Astrocyte (in vitro differentiated cells and primary cell): ENCODE measurements at regions not wholly inside any gene's neighbourhood (a gene's known extent, or its start where the extent isn't known, plus 50 kb on each side); places are given as distances from the start of the nearest gene placed in this dataset.

ENCODE experiments used
- DNase-seq: peaks from one replicate; pipeline ENCODE4 v3.0.0-alpha.2; 2010; ENCODE audit warnings: low read depth
- FAIRE-seq: peaks from 2 replicates; lab custom pipeline; 2011; peaks lifted over from hg19 to GRCh38; lab: Jason Lieb, UNC
- H2AFZ ChIP-seq: 2 replicates; pipeline ENCODE4 v1.6.0; 2012; ENCODE audit warnings: low read depth, low read length, inconsistent platforms
- H3K27ac ChIP-seq: 2 replicates; pipeline ENCODE4 v1.5.1; 2011; ENCODE audit warnings: low read depth, low read length, inconsistent platforms
- H3K27me3 ChIP-seq: 2 replicates; pipeline ENCODE4 v1.6.0; 2011; ENCODE audit warnings: low read length, inconsistent platforms; ENCODE audit not compliant: insufficient read depth
- H3K36me3 ChIP-seq: 2 replicates; pipeline ENCODE4 v1.5.1; 2011; ENCODE audit warnings: low read length, inconsistent platforms; ENCODE audit not compliant: insufficient read depth
- H3K4me1 ChIP-seq: 2 replicates; pipeline ENCODE4 v1.5.1; 2011; ENCODE audit warnings: low read length, inconsistent platforms; ENCODE audit not compliant: insufficient read depth
- H3K4me2 ChIP-seq: 2 replicates; pipeline ENCODE4 v1.6.0; 2012; ENCODE audit warnings: low read length, inconsistent platforms
- H3K4me3 ChIP-seq: 2 replicates; pipeline ENCODE4 v1.5.1; 2011; ENCODE audit warnings: low read depth, mild to moderate bottlenecking, low read length, inconsistent platforms; ENCODE audit not compliant: insufficient read depth
- H3K79me2 ChIP-seq: 2 replicates; pipeline ENCODE4 v1.6.0; 2012; ENCODE audit warnings: mild to moderate bottlenecking, low read length, inconsistent platforms; ENCODE audit not compliant: insufficient read depth
- H3K9ac ChIP-seq: 2 replicates; pipeline ENCODE4 v1.6.0; 2012; ENCODE audit warnings: mild to moderate bottlenecking, low read length, inconsistent platforms
- H3K9me3 ChIP-seq: 2 replicates; pipeline ENCODE4 v1.5.1; 2012; ENCODE audit warnings: low read depth, mild to moderate bottlenecking, low read length, inconsistent platforms; ENCODE audit not compliant: insufficient read depth
- H4K20me1 ChIP-seq: 2 replicates; pipeline ENCODE4 v1.6.0; 2012; ENCODE audit warnings: low read length, inconsistent platforms; ENCODE audit not compliant: insufficient read depth
- H3K27ac Mint-ChIP-seq: one replicate; pipeline ENCODE4 v1.8.0; 2021; ENCODE audit warnings: mild to moderate bottlenecking, mixed read lengths; ENCODE audit not compliant: unreplicated experiment
- H3K27me3 Mint-ChIP-seq: one replicate; pipeline ENCODE4 v1.8.0; 2021; ENCODE audit warnings: low read depth, mixed read lengths; ENCODE audit not compliant: unreplicated experiment
- H3K36me3 Mint-ChIP-seq: one replicate; pipeline ENCODE4 v1.8.0; 2021; ENCODE audit warnings: low read depth, mixed read lengths; ENCODE audit not compliant: unreplicated experiment
- H3K4me1 Mint-ChIP-seq: one replicate; pipeline ENCODE4 v1.8.0; 2021; ENCODE audit warnings: low read depth, mixed read lengths; ENCODE audit not compliant: unreplicated experiment
- H3K4me3 Mint-ChIP-seq: one replicate; pipeline ENCODE4 v1.8.0; 2021; ENCODE audit warnings: mild to moderate bottlenecking, moderate library complexity, mixed read lengths; ENCODE audit not compliant: unreplicated experiment
- H3K9me3 Mint-ChIP-seq: one replicate; pipeline ENCODE4 v1.8.0; 2021; ENCODE audit warnings: mild to moderate bottlenecking, mixed read lengths; ENCODE audit not compliant: unreplicated experiment
- EZH2 ChIP-seq: IDR thresholded peaks from 2 replicates; pipeline ENCODE4 v1.6.1; 2012; ENCODE audit warnings: mild to moderate bottlenecking, low read length, inconsistent platforms; ENCODE audit not compliant: insufficient read depth
- TF ChIP-seq, protein P1 (sequence below): IDR thresholded peaks from 2 replicates; pipeline ENCODE4 v1.5.1; 2011; ENCODE audit warnings: low read depth, mild to moderate bottlenecking, inconsistent platforms, low read length, moderate library complexity; ENCODE audit not compliant: insufficient read depth

DNA sequence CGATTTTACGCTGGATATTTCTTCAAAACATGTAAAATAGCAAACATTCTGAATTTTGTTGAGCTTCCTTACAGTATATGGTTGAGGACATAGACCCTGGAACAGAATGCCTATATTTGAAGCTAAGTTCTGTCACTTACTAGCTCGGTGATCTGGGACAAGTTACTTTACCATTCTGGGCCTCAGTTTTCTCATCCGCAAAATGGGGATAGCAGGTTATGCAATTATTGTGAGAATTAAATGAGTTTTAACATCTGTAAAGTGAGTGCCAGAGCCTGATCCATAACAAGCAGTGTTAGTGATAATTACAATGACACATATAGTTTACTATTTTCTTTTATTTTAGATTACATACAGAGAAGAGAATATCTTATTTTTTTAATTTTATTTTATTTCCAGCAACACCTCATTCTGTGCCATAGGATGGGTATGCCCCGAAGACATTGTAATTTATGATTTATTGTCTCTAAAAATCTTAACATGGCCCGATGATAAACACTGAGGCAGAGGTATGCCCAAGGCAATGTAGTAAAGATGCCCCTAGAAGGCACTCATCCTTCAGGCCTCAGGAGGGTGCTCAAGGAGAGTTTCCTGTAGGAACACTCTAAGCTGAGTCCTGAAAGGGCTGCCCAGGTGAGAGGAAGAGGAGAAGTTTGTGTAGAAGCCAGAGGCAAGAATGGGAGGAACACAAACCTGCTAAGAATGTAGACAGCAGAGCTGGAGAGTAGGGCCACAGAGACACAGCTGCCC lies 250.9 kb downstream of the BCL11A start:
- TF ChIP-seq, protein P1, sequence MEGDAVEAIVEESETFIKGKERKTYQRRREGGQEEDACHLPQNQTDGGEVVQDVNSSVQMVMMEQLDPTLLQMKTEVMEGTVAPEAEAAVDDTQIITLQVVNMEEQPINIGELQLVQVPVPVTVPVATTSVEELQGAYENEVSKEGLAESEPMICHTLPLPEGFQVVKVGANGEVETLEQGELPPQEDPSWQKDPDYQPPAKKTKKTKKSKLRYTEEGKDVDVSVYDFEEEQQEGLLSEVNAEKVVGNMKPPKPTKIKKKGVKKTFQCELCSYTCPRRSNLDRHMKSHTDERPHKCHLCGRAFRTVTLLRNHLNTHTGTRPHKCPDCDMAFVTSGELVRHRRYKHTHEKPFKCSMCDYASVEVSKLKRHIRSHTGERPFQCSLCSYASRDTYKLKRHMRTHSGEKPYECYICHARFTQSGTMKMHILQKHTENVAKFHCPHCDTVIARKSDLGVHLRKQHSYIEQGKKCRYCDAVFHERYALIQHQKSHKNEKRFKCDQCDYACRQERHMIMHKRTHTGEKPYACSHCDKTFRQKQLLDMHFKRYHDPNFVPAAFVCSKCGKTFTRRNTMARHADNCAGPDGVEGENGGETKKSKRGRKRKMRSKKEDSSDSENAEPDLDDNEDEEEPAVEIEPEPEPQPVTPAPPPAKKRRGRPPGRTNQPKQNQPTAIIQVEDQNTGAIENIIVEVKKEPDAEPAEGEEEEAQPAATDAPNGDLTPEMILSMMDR = no peak
- no peak for TF ChIP-seq EZH2
- no peak for DNase-seq
- no peaks in the 10 kb centered on the region for H3K9me3 Mint-ChIP-seq
- H3K9ac ChIP-seq = no peak overlapping the region
- H3K27ac ChIP-seq = no peak overlapping the region
- H3K27me3 ChIP-seq = no peaks in the 10 kb centered on the region
- H3K4me3 ChIP-seq = no peak overlapping the region
- H3K36me3 Mint-ChIP-seq = no peaks in the 10 kb centered on the region
- no peak for FAIRE-seq
- no peaks in the 10 kb centered on the region for H3K36me3 ChIP-seq
- H3K4me2 ChIP-seq = no peak overlapping the region
- no peaks in the 10 kb centered on the region for H3K79me2 ChIP-seq
- no peaks in the 10 kb centered on the region for H3K4me1 Mint-ChIP-seq
- H3K4me1 ChIP-seq = no peaks in the 10 kb centered on the region
- no peak overlapping the region for H2AFZ ChIP-seq
- peaks cover 23% of the 10 kb centered on the region for H3K27me3 Mint-ChIP-seq
- no peaks in the 10 kb centered on the region for H3K9me3 ChIP-seq
- no peak overlapping the region for H3K27ac Mint-ChIP-seq
- no peaks in the 10 kb centered on the region for H4K20me1 ChIP-seq
- no peak overlapping the region for H3K4me3 Mint-ChIP-seq

DNA sequence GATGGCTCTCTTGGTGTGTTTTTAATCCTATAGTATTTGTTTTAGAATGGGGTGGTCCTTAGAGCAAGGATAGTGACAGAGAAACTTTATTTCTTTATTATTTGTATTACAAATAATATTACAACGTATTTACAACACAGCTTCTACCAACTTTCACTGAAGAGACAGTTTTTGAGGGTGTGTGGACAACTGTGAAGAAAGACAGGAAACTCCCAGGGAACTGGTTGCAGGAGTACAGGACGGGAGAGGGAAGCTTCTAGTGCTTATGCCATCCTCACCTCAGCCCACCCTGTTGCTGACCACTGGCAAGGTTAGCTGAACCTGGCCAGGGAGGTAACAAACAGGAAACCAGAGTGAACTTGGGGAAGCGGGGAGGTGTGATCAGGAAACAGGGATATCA lies 251.7 kb downstream of the BCL11A start:
- Histone ChIP-seq H3K4me1 (no peaks in the 10 kb centered on the region), H3K27ac (no peak overlapping the region), H3K4me2 (no peak overlapping the region), H3K9me3 (no peaks in the 10 kb centered on the region), H3K4me3 (no peak overlapping the region), H4K20me1 (no peaks in the 10 kb centered on the region), H3K36me3 (no peaks in the 10 kb centered on the region), H2AFZ (no peak overlapping the region), H3K9ac (no peak overlapping the region), H3K79me2 (no peaks in the 10 kb centered on the region), H3K27me3 (no peaks in the 10 kb centered on the region)
- FAIRE-seq (no peak), DNase-seq (no peak)
- Mint-ChIP-seq H3K4me1 (no peaks in the 10 kb centered on the region), H3K27ac (no peak overlapping the region), H3K9me3 (no peaks in the 10 kb centered on the region), H3K36me3 (no peaks in the 10 kb centered on the region), H3K27me3 (peaks cover 19% of the 10 kb centered on the region), H3K4me3 (no peak overlapping the region)
- TF ChIP-seq, protein P1 = no peak
- TF ChIP-seq EZH2 = no peak

DNA sequence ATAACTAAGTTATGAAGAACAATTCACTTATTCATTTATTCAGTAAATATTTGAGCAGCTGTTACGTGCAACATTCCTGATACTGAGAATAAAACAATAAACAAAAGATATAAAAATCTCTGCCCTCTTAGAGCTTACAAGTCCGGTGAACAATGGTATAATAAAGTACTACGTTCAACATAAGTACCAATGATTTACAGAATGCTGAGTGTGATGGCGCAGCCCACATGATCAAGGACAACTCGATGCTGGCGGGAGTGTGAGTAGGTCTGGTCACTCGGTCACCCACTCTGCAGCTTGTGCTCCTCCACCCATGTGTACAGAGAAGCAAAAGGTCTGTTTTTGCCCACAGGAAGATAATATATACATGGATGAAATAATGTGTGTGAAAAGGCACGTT lies 254.3 kb downstream of the BCL11A start:
- TF ChIP-seq, protein P1 = no peak
- TF ChIP-seq EZH2 = no peak
- Mint-ChIP-seq H3K27me3 (peaks cover 18% of the 10 kb centered on the region), H3K9me3 (no peaks in the 10 kb centered on the region), H3K27ac (no peak overlapping the region), H3K36me3 (no peaks in the 10 kb centered on the region), H3K4me3 (no peak overlapping the region), H3K4me1 (no peaks in the 10 kb centered on the region)
- H3K4me3 ChIP-seq = no peak overlapping the region
- H4K20me1 ChIP-seq = no peaks in the 10 kb centered on the region
- no peaks in the 10 kb centered on the region for H3K4me1 ChIP-seq
- no peak overlapping the region for H3K27ac ChIP-seq
- no peak for FAIRE-seq
- H3K4me2 ChIP-seq = no peak overlapping the region
- H3K9ac ChIP-seq = no peak overlapping the region
- no peaks in the 10 kb centered on the region for H3K9me3 ChIP-seq
- H3K27me3 ChIP-seq = no peaks in the 10 kb centered on the region
- no peaks in the 10 kb centered on the region for H3K79me2 ChIP-seq
- no peak overlapping the region for H2AFZ ChIP-seq
- DNase-seq = no peak
- H3K36me3 ChIP-seq = no peaks in the 10 kb centered on the region
